ENCODE measurements at regions not wholly inside any gene's neighbourhood (a gene's known extent, or its start where the extent isn't known, plus 50 kb on each side); places are given as distances from the start of the nearest gene placed in this dataset.

GRCh38 chr12:13373803-13374202 lies 177.3 kb downstream of the EMP1 start:
- no peak for DNase-seq

GRCh38 chr12:13373131-13373530 lies 176.6 kb downstream of the EMP1 start:
- DNase-seq: no peak

GRCh38 chr12:13372386-13372785 lies 175.9 kb downstream of the EMP1 start:
- DNase-seq: no peak

GRCh38 chr12:13371797-13372196 lies 175.3 kb downstream of the EMP1 start:
- no peak for DNase-seq

- DNase-seq: no peak
Observed at GRCh38 chr12:13371367-13371766, 174.8 kb downstream of the EMP1 start.

- DNase-seq: no peak
Observed at GRCh38 chr12:13369474-13370056, 173.0 kb downstream of the EMP1 start.

- no peak for DNase-seq
Observed at GRCh38 chr12:13368971-13369370, 172.4 kb downstream of the EMP1 start.

GRCh38 chr12:13368431-13368830 lies 171.9 kb downstream of the EMP1 start:
- DNase-seq: no peak

- no peak for DNase-seq
Observed at GRCh38 chr12:13367973-13368372, 171.4 kb downstream of the EMP1 start.

- DNase-seq: no peak
Observed at GRCh38 chr12:13365748-13366366, 169.3 kb downstream of the EMP1 start.

GRCh38 chr12:13362260-13362841 lies 165.8 kb downstream of the EMP1 start:
- DNase-seq: peak; percentile 53

- DNase-seq: no peak
Observed at GRCh38 chr12:13359636-13360035, 163.1 kb downstream of the EMP1 start.

GRCh38 chr12:13358391-13358905 lies 161.9 kb downstream of the EMP1 start:
- DNase-seq: no peak

- DNase-seq: no peak
Observed at GRCh38 chr12:13350946-13351345, 154.4 kb downstream of the EMP1 start.

- no peak for DNase-seq
Observed at GRCh38 chr12:13350381-13350780, 153.9 kb downstream of the EMP1 start.

- no peak for DNase-seq
Observed at GRCh38 chr12:13348464-13348863, 151.9 kb downstream of the EMP1 start.

- peak; percentile 21 for DNase-seq
Observed at GRCh38 chr12:13347241-13348043, 150.9 kb downstream of the EMP1 start.

GRCh38 chr12:13345722-13346121 lies 149.2 kb downstream of the EMP1 start:
- no peak for DNase-seq

GRCh38 chr12:13343375-13343774 lies 146.8 kb downstream of the EMP1 start:
- no peak for DNase-seq

GRCh38 chr12:13342971-13343370 lies 146.4 kb downstream of the EMP1 start:
- DNase-seq: no peak

GRCh38 chr12:13340149-13340548 lies 143.6 kb downstream of the EMP1 start:
- no peak for DNase-seq

GRCh38 chr12:13339538-13339937 lies 143.0 kb downstream of the EMP1 start:
- no peak for DNase-seq

GRCh38 chr12:13339091-13339490 lies 142.6 kb downstream of the EMP1 start:
- DNase-seq: no peak

GRCh38 chr12:13337791-13338190 lies 141.3 kb downstream of the EMP1 start:
- DNase-seq: no peak
